Left ventricle myocardium superior (tissue), 1 donor: ENCODE measurements at regions not wholly inside any gene's neighbourhood (a gene's known extent, or its start where the extent isn't known, plus 50 kb on each side); places are given as distances from the start of the nearest gene placed in this dataset.

Source experiments
- ATAC-seq: fragments of 200-7000 bp; cut with Tn5 transposase; one replicate; pipeline ENCODE4 v1.9.1; 2020; ENCODE audit warnings: mild to moderate bottlenecking, moderate library complexity
- DNase-seq: peaks from one replicate; pipeline ENCODE4 v3.0.0-alpha.2; 2020
- intact Hi-C: fragments of 100-400 bp; cut with micrococcal nuclease; formaldehyde crosslinking; loops from one replicate; pipeline ENCODE4 v1.11.0; 2022
- donor health status: DM: no; HTN: yes; CAD: no; lungs with severe emphysema.

GRCh38 chr7:33724201-33724600, 181.1 kb upstream of the BMPER start:
- intact Hi-C loops = no loop called here
- ATAC-seq (no peak), DNase-seq (no peak)

DNA sequence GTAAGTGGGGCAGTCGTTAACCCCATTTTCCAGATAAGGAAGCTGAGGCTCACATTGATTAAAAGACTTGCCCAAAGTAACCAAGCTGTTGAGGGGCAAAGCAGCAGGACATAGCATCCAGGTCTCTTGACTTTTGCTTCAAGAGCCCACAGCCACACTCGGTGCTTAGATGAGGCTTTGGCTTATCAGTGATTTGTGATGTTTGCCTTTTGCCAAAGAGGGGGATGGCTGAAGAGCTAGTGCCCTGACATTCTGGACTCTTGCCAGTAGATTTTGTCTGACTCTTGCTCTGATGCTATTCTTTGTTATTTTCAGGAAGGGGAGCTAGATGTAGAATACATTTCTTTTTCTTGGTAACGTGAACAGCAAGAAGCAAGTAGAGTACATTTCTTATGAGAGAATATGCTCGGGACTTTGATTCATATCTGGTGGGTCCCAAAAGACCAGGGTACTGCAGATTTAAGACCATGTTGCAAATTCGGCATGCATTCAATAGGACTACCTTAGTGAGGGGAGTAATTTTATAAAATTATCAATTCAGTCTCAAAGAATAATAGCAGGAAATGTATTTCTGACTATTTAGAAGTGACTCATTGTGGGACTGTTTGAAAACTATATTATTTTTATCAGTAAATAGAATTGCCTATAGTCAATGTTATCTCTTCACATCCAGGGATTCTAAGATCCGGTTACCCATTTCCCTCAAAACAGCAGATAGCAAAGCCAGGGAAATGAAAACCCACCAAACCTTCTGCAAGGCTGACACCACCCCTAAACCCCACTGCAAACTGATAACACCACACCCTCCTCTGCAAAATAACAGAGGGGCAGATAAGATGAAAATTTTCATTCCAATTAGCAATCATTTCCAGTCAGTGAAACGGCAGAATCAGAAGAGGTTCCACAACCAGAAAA, 180.0 kb upstream of the BMPER start:
- ATAC-seq (no peak), DNase-seq (no peak)
- intact Hi-C loops = no loop called here

GRCh38 chr7:33726582-33726981, 178.8 kb upstream of the BMPER start:
- DNase-seq (no peak), ATAC-seq (peak; percentile 47)

DNA sequence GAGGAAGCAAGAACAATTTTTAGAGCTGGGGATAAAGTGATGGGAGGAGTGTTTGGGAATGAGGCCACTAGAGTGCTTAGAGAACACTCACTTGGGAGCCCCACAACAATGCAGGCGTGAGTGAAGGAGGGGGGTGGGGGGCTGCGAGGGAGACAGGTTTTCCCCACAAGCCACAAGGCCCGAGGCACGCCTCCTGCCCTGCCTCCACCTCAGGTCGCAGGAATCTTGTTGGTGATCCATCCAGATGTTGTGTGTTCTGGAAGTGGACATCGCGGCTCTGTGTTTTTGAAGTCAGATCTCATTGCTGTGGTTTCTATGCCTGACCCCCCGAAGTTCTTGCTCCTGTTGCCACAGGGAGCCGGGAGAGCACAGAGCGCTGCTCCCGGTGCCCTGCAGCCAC, 178.0 kb upstream of the BMPER start:
- intact Hi-C loops = no loop called here
- DNase-seq (no peak), ATAC-seq (no peak)

More at GRCh38 chr7:33726582-33726981, 178.8 kb upstream of the BMPER start:
- intact Hi-C loops = no loop called here

DNA sequence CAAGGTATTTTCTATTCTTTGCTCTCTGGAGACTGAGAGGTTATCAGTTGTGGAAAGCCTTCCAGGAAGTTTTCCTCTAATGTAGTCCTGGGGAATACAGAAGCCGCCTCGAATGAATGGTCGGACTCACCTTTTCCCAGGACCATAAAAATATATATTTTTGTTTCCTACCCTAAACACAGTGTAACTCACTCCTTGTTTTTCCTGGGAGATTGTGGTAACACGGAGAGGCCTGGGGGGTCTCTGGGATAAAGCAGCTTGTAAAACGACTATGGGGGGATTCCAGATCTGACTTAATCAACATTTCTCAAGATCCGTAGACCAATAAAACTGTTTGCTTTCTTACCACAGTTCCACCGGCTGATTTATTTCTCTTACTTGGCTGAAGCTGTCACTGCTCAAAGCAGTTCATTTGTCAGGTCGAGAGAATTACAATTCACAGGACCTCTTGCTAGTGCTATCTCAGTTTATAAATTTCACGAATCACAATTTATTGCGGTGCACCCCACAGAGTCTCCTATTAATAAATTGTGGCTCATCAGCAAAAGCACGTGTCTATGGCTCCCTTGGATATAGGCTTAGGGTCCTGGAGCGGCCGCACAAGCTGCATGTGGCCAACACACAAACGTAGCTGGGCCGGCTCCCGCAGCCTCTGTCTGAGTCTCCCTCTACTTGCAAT, 176.3 kb upstream of the BMPER start:
- ATAC-seq (no peak), DNase-seq (no peak)
- intact Hi-C loops = no loop called here

GRCh38 chr7:33729726-33730125, 175.6 kb upstream of the BMPER start:
- intact Hi-C loops = no loop called here
- ATAC-seq = no peak
- no peak for DNase-seq

DNA sequence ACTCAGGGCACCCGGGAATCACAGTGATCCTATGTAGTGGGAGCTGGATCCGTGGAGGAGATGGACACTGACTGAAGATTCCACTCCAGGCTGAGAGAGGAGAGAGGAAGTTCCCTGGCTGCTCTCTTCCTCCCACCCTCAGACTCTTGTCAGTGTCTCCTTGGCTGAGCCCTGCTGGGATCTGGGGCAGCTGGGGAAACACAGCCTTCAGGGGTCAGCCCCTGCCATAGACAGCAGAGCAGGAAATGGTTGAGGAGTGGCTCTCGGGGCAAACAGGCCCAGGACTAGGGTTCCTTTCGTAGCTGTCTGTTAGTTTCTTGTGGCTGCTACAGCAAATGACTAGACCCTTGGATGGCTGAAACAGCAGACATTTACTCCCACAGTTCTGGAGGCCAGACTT, 174.4 kb upstream of the BMPER start:
- no peak for ATAC-seq
- intact Hi-C loops = no loop called here
- no peak for DNase-seq

- ATAC-seq (no peak), DNase-seq (no peak)
- intact Hi-C loops = no loop called here
Measured at GRCh38 chr7:33731912-33732311, 173.4 kb upstream of the BMPER start.

DNA sequence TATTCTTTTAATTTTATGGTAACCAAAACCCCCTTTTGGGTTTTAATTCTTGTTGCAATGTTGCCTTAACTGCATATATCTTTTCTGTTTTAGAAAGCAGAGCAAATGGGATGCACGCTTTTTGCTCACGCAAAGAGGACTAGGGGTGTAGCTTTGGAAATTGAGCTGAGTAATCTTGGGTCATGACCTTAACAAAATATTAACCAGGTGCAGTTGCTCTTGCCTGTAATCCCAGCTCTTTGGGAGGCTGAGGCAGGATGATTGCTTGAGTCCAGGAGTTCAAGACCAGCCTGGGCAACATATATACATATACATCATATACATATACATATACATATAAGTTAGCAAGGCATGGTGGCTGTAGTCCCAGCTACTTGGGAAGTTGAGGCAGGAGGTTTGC, 172.9 kb upstream of the BMPER start:
- no peak for ATAC-seq
- no peak for DNase-seq
- intact Hi-C loops = no loop called here

DNA sequence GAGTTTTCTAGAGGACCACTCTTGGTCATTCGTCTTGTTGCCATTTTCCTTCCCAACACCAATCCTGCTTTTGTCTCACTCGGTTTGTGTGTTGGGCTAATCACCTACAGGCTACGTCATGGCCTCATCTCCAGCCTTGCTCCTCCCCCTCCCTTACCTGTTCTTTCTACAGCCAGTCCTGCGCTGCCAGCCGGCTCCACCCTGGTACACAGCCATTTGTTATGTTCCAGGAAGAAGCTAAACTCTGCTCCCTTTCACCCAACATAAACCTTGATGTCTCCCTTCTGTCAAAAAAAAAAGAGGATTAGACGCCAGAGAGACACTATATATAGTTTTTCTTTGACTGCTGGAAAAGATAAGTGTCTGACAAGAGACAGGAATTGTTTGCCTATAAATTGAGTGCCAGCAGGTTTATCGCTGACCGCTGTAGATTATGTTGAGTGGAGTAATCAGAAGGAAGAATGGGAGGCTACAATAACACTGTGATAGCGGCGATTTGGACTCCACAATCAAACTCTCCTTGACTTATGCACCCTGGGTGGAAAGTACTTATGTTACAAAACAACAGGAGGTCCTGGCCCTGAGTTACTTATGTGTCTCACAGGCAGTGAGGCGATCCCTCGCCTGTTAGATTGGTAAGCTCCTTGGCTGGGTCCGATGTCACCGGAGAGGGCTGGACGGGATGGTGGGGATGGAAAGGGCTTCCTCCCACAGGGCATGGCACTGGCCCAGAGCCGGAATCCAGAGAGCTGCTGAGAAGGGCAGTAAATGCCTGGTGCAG, 171.3 kb upstream of the BMPER start:
- DNase-seq = peak; percentile 39
- ATAC-seq = peak; percentile 72
- intact Hi-C loops = no loop called here

GRCh38 chr7:33735403-33735802, 169.9 kb upstream of the BMPER start:
- ATAC-seq (no peak), DNase-seq (no peak)
- intact Hi-C loops = no loop called here

GRCh38 chr7:33736521-33737221, 168.7 kb upstream of the BMPER start:
- ATAC-seq (peak; percentile 36), DNase-seq (no peak)
- intact Hi-C loops = no loop called here

DNA sequence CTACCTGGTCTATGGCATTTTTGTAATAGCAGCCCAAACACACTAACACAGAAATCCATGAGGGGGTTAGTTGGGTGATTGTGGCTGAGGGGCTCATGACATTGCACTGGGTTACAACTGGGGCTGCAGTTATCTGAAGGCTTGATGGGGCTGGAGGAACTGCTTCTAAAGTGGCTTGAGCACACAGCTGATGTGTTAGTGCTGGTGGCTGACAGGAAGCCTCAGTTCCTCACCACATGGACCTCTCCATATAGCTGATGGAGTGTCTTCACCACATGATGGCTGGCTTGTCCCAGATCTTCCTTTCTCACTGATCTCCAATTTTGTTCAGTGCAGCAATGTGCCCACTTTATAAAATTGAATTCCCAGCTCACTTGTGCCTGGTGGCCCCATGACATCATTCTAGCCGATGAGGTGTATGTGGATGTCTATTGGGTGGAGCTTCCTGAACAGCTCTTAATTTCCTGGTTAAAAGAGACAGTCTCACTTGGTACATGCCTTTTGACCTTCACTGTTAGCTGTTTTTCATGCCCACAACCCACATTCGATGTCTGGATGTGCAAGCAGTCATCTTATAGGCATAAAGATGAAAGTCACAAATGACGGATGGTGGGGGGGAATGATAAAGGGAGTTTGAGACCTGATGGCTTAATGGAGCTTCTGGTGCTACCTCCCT, 166.9 kb upstream of the BMPER start:
- no peak for DNase-seq
- intact Hi-C loops = no loop called here
- no peak for ATAC-seq

GRCh38 chr7:33739286-33739685, 166.1 kb upstream of the BMPER start:
- ATAC-seq (no peak), DNase-seq (no peak)
- intact Hi-C loops = no loop called here

- peak; percentile 35 for ATAC-seq
Measured at GRCh38 chr7:33742521-33742920, 162.8 kb upstream of the BMPER start.

GRCh38 chr7:33742999-33743587, 162.2 kb upstream of the BMPER start:
- intact Hi-C loops = loop anchor here (10.0 kb wide), 2 partner anchors 288 to 498 kb away; no protein-coding TSS in a partner anchor
- no peak for DNase-seq
- no peak for ATAC-seq

More at GRCh38 chr7:33742521-33742920, 162.8 kb upstream of the BMPER start:
- no peak for DNase-seq
- intact Hi-C loops = loop anchor here (10.0 kb wide), 2 partner anchors 288 to 498 kb away; no protein-coding TSS in a partner anchor

DNA sequence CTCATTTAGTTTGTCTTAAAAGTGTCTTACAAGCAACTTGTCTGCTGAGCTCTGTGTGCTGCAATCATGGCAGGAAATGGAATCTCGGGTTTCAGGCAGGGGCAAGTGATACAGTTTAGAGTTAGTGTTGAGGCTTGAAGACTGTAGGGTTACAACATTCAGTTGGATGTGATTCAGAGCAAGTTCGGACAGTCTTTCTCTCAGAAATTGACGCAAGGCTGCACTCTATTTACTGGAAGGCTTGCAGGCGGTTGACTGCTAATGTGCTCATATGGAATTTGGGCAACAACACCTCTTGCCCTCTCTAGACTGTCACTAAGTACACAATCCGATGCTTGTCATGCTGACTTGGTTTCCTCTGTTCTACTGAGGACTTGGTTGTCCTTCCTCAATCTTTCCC, 161.7 kb upstream of the BMPER start:
- intact Hi-C loops = loop anchor here (10.0 kb wide), 2 partner anchors 289 to 499 kb away; no protein-coding TSS in a partner anchor
- ATAC-seq = no peak

More for the DNA sequence above, 161.7 kb upstream of the BMPER start:
- no peak for DNase-seq
